ENCODE measurements at regions not wholly inside any gene's neighbourhood (a gene's known extent, or its start where the extent isn't known, plus 50 kb on each side); places are given as distances from the start of the nearest gene placed in this dataset.

GRCh38 chr10:63836666-63837442 lies 315.7 kb downstream of the REEP3 start:
- TF ChIP-seq CTCF (IDR thresholded peaks at IDR 0.05), result no peak
- no peak for TF ChIP-seq POLR2A (IDR thresholded peaks at IDR 0.05)
